ENCODE measurements at regions not wholly inside any gene's neighbourhood (a gene's known extent, or its start where the extent isn't known, plus 50 kb on each side); places are given as distances from the start of the nearest gene placed in this dataset.

GRCh38 chr16:50991006-50991405 is 160.1 kb downstream of the SALL1 start:
- H3K9me3 Mint-ChIP-seq: peaks cover 4% of the 10 kb centered on the region
- H3K36me3 Mint-ChIP-seq: no peaks in the 10 kb centered on the region
- H3K27me3 Mint-ChIP-seq: peaks cover 1% of the 10 kb centered on the region
- H3K4me3 Mint-ChIP-seq: no peak overlapping the region
- H3K4me1 Mint-ChIP-seq: no peaks in the 10 kb centered on the region
- H3K27ac Mint-ChIP-seq: no peak overlapping the region

DNA sequence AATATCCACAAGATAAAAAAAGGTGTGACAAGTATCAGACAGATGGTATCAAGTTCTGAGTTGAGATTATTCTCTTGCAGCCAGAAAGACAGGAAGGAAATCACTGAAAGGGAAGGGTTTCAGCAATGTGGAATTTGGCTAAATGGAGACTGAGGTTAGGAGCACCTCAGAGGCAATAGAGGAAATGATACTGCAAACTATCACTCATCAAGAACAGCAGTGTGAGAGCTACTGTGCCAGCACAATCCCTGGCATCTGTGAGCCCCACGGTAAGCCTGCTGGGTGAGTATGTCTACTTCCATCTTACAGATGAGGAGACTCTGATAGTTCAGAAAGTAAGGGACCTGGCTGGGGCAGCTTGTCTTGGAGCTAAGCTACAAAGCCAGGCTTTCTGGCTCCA is 162.0 kb downstream of the SALL1 start:
- Mint-ChIP-seq H3K27me3 (peaks cover 3% of the 10 kb centered on the region), H3K27ac (no peak overlapping the region), H3K4me3 (no peak overlapping the region), H3K4me1 (no peaks in the 10 kb centered on the region), H3K36me3 (no peaks in the 10 kb centered on the region), H3K9me3 (peaks cover 4% of the 10 kb centered on the region)

GRCh38 chr16:50988441-50988840 is 162.6 kb downstream of the SALL1 start:
- Mint-ChIP-seq H3K4me1 (no peaks in the 10 kb centered on the region), H3K27ac (no peak overlapping the region), H3K27me3 (peaks cover 3% of the 10 kb centered on the region), H3K36me3 (no peaks in the 10 kb centered on the region), H3K9me3 (peaks cover 4% of the 10 kb centered on the region), H3K4me3 (no peak overlapping the region)

DNA sequence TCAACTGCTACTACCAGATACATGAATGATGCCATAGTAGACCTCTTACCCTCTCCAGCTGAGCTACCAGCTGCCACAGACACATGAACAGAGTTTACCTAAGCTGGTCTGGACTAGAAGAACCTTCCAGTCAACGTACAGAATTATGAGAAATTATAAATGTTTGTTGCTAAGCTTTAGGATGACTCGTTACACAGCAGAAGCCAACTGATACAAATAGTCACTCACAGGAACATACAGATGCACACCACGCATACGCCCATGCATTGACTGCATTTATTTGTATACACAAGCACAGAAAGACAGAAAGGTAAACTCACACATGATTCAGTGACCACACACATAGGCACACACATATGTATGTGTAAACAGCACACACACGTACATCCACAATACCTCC is 164.6 kb downstream of the SALL1 start:
- peaks cover 5% of the 10 kb centered on the region for H3K27me3 Mint-ChIP-seq
- H3K9me3 Mint-ChIP-seq: peaks cover 10% of the 10 kb centered on the region
- no peaks in the 10 kb centered on the region for H3K4me1 Mint-ChIP-seq
- H3K4me3 Mint-ChIP-seq: no peak overlapping the region
- no peaks in the 10 kb centered on the region for H3K36me3 Mint-ChIP-seq
- no peak overlapping the region for H3K27ac Mint-ChIP-seq

- no peaks in the 10 kb centered on the region for H3K4me1 Mint-ChIP-seq
- no peaks in the 10 kb centered on the region for H3K36me3 Mint-ChIP-seq
- H3K27me3 Mint-ChIP-seq: peaks cover 5% of the 10 kb centered on the region
- H3K9me3 Mint-ChIP-seq: peaks cover 10% of the 10 kb centered on the region
- H3K27ac Mint-ChIP-seq: no peak overlapping the region
- no peak overlapping the region for H3K4me3 Mint-ChIP-seq
These were observed 165.3 kb downstream of the SALL1 start for GRCh38 chr16:50985733-50986132.

DNA sequence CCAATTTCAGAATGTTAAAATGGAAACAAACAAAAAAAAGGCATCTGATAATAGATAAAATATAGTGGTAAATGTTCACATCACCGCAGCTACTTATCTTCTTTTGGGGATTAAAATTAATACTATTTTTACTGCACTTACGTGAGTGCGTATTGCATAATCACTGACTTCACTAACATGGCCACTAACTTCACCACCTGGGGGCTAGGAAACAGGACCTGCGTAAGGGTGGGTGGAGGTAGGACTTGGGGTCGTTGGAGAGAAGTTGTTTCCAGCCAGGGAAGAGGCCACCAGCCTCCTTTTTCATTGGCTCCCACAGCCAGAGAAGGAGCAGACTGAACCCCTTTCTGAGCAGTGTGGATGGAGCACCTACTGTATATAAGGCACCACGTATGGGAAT is 166.4 kb downstream of the SALL1 start:
- Mint-ChIP-seq H3K4me1 (no peaks in the 10 kb centered on the region), H3K4me3 (no peak overlapping the region), H3K27ac (no peak overlapping the region), H3K9me3 (peaks cover 10% of the 10 kb centered on the region), H3K27me3 (peaks cover 5% of the 10 kb centered on the region), H3K36me3 (no peaks in the 10 kb centered on the region)

- Mint-ChIP-seq H3K27me3 (peaks cover 5% of the 10 kb centered on the region), H3K4me3 (no peak overlapping the region), H3K36me3 (no peaks in the 10 kb centered on the region), H3K27ac (no peak overlapping the region), H3K4me1 (no peaks in the 10 kb centered on the region), H3K9me3 (peaks cover 10% of the 10 kb centered on the region)
These were observed 168.3 kb downstream of the SALL1 start for GRCh38 chr16:50982808-50983207.

- Mint-ChIP-seq H3K9me3 (peaks cover 5% of the 10 kb centered on the region), H3K4me3 (no peak overlapping the region), H3K36me3 (no peaks in the 10 kb centered on the region), H3K4me1 (no peaks in the 10 kb centered on the region), H3K27me3 (peaks cover 4% of the 10 kb centered on the region), H3K27ac (no peak overlapping the region)
These were observed 169.1 kb downstream of the SALL1 start for GRCh38 chr16:50981951-50982350.

GRCh38 chr16:50980666-50981065 is 170.4 kb downstream of the SALL1 start:
- H3K4me1 Mint-ChIP-seq: no peaks in the 10 kb centered on the region
- H3K9me3 Mint-ChIP-seq: peaks cover 5% of the 10 kb centered on the region
- no peak overlapping the region for H3K4me3 Mint-ChIP-seq
- H3K36me3 Mint-ChIP-seq: no peaks in the 10 kb centered on the region
- H3K27me3 Mint-ChIP-seq: peaks cover 4% of the 10 kb centered on the region
- no peak overlapping the region for H3K27ac Mint-ChIP-seq

DNA sequence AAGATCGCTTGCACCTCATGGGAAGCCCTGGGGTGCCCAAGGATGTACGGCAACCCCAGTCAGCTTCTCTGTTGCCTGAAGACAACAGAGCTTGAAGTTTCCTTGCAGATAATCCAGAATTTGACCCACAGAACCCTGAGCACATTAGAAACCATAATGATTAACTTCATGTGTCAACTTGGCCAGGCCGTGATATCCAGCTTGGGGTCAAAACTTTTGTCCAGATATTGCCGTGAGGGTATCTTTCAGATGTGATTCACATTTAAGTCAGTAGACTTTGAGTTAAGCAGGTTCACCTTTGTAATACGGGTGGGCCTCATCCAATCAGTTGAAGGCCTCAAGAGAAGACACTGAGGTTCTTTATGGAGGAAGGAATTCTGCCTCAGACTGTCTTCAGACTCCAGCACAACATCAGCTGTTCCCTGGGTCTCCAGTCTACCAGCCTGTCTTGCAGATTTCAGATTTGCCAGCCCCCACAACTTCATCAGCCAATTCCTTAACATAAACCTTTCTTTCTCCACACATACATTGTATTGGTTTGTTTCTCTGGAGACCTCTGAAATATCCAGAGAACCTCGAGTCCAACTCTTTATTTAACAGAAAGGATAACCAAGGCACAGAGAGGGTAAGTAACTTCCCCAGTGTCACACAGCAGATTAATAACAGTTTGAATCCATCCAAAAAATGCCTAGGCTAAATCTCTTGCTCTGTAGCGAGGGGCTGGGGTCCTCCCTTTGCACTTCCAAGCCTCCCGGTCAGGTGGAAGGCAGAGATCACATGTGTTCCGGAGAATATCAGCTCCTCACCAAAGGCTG is 171.1 kb downstream of the SALL1 start:
- Mint-ChIP-seq H3K4me1 (no peaks in the 10 kb centered on the region), H3K9me3 (peaks cover 5% of the 10 kb centered on the region), H3K36me3 (no peaks in the 10 kb centered on the region), H3K27me3 (peaks cover 4% of the 10 kb centered on the region), H3K27ac (no peak overlapping the region), H3K4me3 (no peak overlapping the region)

DNA sequence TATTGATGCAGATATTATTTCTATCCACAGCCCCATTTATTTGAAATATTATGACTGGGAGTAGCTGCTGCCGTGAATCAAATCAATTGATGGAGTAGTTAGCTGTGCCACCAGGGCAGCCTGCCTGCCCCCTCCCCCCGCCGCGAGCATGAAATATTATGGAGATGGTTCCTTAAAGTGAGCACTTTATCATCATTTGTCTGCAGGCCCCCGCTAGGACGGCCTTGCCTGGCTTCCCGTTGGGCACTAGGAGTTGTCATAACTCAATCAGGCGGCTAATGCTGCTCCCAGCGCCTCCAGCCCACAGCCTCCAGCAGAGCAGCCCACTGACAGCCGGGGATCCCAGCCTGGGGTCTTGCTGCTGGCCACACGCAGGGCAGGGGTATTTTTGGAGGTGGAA is 173.9 kb downstream of the SALL1 start:
- Mint-ChIP-seq H3K27me3 (peaks cover 7% of the 10 kb centered on the region), H3K36me3 (no peaks in the 10 kb centered on the region), H3K27ac (no peak overlapping the region), H3K9me3 (no peaks in the 10 kb centered on the region), H3K4me3 (no peak overlapping the region), H3K4me1 (no peaks in the 10 kb centered on the region)

GRCh38 chr16:50974438-50975036 is 176.5 kb downstream of the SALL1 start:
- no peaks in the 10 kb centered on the region for H3K36me3 Mint-ChIP-seq
- peaks cover 7% of the 10 kb centered on the region for H3K27me3 Mint-ChIP-seq
- H3K27ac Mint-ChIP-seq: no peak overlapping the region

GRCh38 chr16:50972876-50973275 is 178.2 kb downstream of the SALL1 start:
- H3K27me3 Mint-ChIP-seq: peaks cover 7% of the 10 kb centered on the region
- no peaks in the 10 kb centered on the region for H3K36me3 Mint-ChIP-seq
- no peaks in the 10 kb centered on the region for H3K9me3 Mint-ChIP-seq
- no peak overlapping the region for H3K27ac Mint-ChIP-seq
- no peaks in the 10 kb centered on the region for H3K4me1 Mint-ChIP-seq
- H3K4me3 Mint-ChIP-seq: no peak overlapping the region

More at GRCh38 chr16:50974438-50975036, 176.5 kb downstream of the SALL1 start:
- no peak overlapping the region for H3K4me3 Mint-ChIP-seq
- H3K4me1 Mint-ChIP-seq: no peaks in the 10 kb centered on the region
- no peaks in the 10 kb centered on the region for H3K9me3 Mint-ChIP-seq

DNA sequence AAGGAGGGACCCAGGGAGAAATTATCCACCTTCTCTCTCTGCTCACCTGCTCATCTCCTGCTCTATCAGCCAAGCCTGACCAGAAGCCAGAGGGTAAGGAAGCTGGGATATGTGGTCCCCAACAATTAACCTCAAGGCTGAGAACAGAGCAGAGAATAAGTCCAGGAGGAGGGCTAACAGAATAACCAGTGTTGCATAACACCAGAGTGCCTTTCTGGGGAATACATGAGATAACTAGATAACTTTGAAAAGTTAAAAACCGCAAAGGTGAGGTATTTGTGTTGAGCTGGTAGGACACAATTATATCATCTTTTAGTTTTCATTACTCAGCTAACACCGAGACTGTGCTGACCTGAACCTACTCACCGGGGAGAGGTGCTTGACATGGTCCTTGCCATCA is 180.8 kb downstream of the SALL1 start:
- Mint-ChIP-seq H3K27ac (no peak overlapping the region), H3K27me3 (peaks cover 7% of the 10 kb centered on the region), H3K4me1 (no peaks in the 10 kb centered on the region), H3K36me3 (no peaks in the 10 kb centered on the region), H3K9me3 (no peaks in the 10 kb centered on the region), H3K4me3 (no peak overlapping the region)

GRCh38 chr16:50967827-50968612 is 183.1 kb downstream of the SALL1 start:
- H3K36me3 Mint-ChIP-seq: no peaks in the 10 kb centered on the region
- peaks cover 3% of the 10 kb centered on the region for H3K27me3 Mint-ChIP-seq
- H3K4me1 Mint-ChIP-seq: no peaks in the 10 kb centered on the region
- no peaks in the 10 kb centered on the region for H3K9me3 Mint-ChIP-seq
- no peak overlapping the region for H3K4me3 Mint-ChIP-seq
- no peak overlapping the region for H3K27ac Mint-ChIP-seq

GRCh38 chr16:50964491-50964890 is 186.6 kb downstream of the SALL1 start:
- Mint-ChIP-seq H3K4me3 (no peak overlapping the region), H3K4me1 (no peaks in the 10 kb centered on the region), H3K27me3 (no peaks in the 10 kb centered on the region), H3K27ac (no peak overlapping the region), H3K36me3 (no peaks in the 10 kb centered on the region), H3K9me3 (no peaks in the 10 kb centered on the region)

All from activated naive CD4-positive, alpha-beta T cell treated with anti-CD3 and anti-CD28 coated beads, Interleukin-2, amount 50 U/mL, for 24 hours (primary cell).